HG03442 (cell line): ENCODE measurements at regions not wholly inside any gene's neighbourhood (a gene's known extent, or its start where the extent isn't known, plus 50 kb on each side); places are given as distances from the start of the nearest gene placed in this dataset.

Experiments
- ATAC-seq: cut with Tn5 transposase; IDR thresholded peaks from one replicate; pipeline ENCODE4 v1.9.1; 2021; ENCODE audit warnings: mild to moderate bottlenecking, moderate library complexity; ENCODE audit not compliant: unreplicated experiment

GRCh38 chr3:194832346-194833104, 146.8 kb downstream of the FAM43A start:
- ATAC-seq = no peak

GRCh38 chr3:194833114-194833910, 147.6 kb downstream of the FAM43A start:
- ATAC-seq = no peak

- ATAC-seq = no peak
Observed at GRCh38 chr3:194836661-194837060, 151.0 kb downstream of the FAM43A start.

GRCh38 chr3:194837457-194838127, 151.9 kb downstream of the FAM43A start:
- no peak for ATAC-seq

GRCh38 chr3:194838236-194838635, 152.6 kb downstream of the FAM43A start:
- no peak for ATAC-seq

GRCh38 chr3:194840661-194841514, 155.2 kb downstream of the FAM43A start:
- ATAC-seq = no peak

GRCh38 chr3:194841515-194841841, 155.8 kb downstream of the FAM43A start:
- ATAC-seq = no peak

- no peak for ATAC-seq
Observed at GRCh38 chr3:194843556-194843955, 157.9 kb downstream of the FAM43A start.

- no peak for ATAC-seq
Observed at GRCh38 chr3:194844046-194844445, 158.4 kb downstream of the FAM43A start.

GRCh38 chr3:194849166-194849875, 163.6 kb downstream of the FAM43A start:
- ATAC-seq = no peak

GRCh38 chr3:194851254-194851653, 165.6 kb downstream of the FAM43A start:
- ATAC-seq = no peak

GRCh38 chr3:194851941-194852340, 166.3 kb downstream of the FAM43A start:
- ATAC-seq = no peak

GRCh38 chr3:194852345-194852744, 166.7 kb downstream of the FAM43A start:
- ATAC-seq = no peak

GRCh38 chr3:194852831-194853508, 167.3 kb downstream of the FAM43A start:
- no peak for ATAC-seq

- no peak for ATAC-seq
Observed at GRCh38 chr3:194854206-194854605, 168.5 kb downstream of the FAM43A start.

GRCh38 chr3:194854659-194855390, 169.1 kb downstream of the FAM43A start:
- ATAC-seq = no peak

- ATAC-seq = no peak
Observed at GRCh38 chr3:194856296-194856695, 170.6 kb downstream of the FAM43A start.

GRCh38 chr3:194857469-194858113, 171.9 kb downstream of the FAM43A start:
- no peak for ATAC-seq
